ENCODE measurements at regions not wholly inside any gene's neighbourhood (a gene's known extent, or its start where the extent isn't known, plus 50 kb on each side); places are given as distances from the start of the nearest gene placed in this dataset.

- TF ChIP-seq CTCF (IDR thresholded peaks at IDR 0.05; ENCODE audit: borderline replicate concordance), result no peak
- intact Hi-C loops (cut with micrococcal nuclease), result loop anchor here (10.0 kb wide), 1 partner anchor 322 kb away; no protein-coding TSS in a partner anchor
- Histone ChIP-seq H3K27me3 (ENCODE audit: low read depth) (no peaks in the 10 kb centered on the region), H3K4me3 (no peak overlapping the region), H3K27ac (replicated peaks) (no peak overlapping the region), H3K36me3 (no peaks in the 10 kb centered on the region), H3K9me3 (replicated peaks) (no peaks in the 10 kb centered on the region), H3K4me1 (peaks cover 53% of the 10 kb centered on the region)
- no peak for DNase-seq
These were observed 144.4 kb upstream of the ARHGAP5 start for GRCh38 chr14:31932675-31933074.

GRCh38 chr14:31933716-31934115 is 143.4 kb upstream of the ARHGAP5 start:
- Histone ChIP-seq H3K36me3 (no peaks in the 10 kb centered on the region), H3K9me3 (replicated peaks) (no peaks in the 10 kb centered on the region), H3K27me3 (ENCODE audit: low read depth) (no peaks in the 10 kb centered on the region), H3K27ac (replicated peaks) (no peak overlapping the region), H3K4me3 (no peak overlapping the region), H3K4me1 (peaks cover 47% of the 10 kb centered on the region)
- intact Hi-C loops (cut with micrococcal nuclease), result loop anchor here (10.0 kb wide), 1 partner anchor 321 kb away; no protein-coding TSS in a partner anchor
- TF ChIP-seq CTCF (IDR thresholded peaks at IDR 0.05; ENCODE audit: borderline replicate concordance), result no peak
- DNase-seq, result no peak

GRCh38 chr14:31934767-31935266 is 142.3 kb upstream of the ARHGAP5 start:
- H3K27ac ChIP-seq (replicated peaks), result no peak overlapping the region
- no peak overlapping the region for H3K4me3 ChIP-seq
- intact Hi-C loops (cut with micrococcal nuclease), result loop anchor here (10.0 kb wide), 1 partner anchor 320 kb away; no protein-coding TSS in a partner anchor

GRCh38 chr14:31935391-31935790 is 141.7 kb upstream of the ARHGAP5 start:
- no peaks in the 10 kb centered on the region for H3K27me3 ChIP-seq (ENCODE audit: low read depth)
- no peak for DNase-seq
- H3K9me3 ChIP-seq (replicated peaks), result no peaks in the 10 kb centered on the region
- no peak for TF ChIP-seq CTCF (IDR thresholded peaks at IDR 0.05; ENCODE audit: borderline replicate concordance)
- H3K4me1 ChIP-seq, result peaks cover 37% of the 10 kb centered on the region
- no peaks in the 10 kb centered on the region for H3K36me3 ChIP-seq
- no peak overlapping the region for H3K4me3 ChIP-seq
- no peak overlapping the region for H3K27ac ChIP-seq (replicated peaks)
- intact Hi-C loops (cut with micrococcal nuclease), result loop anchor here (10.0 kb wide), 1 partner anchor 319 kb away; no protein-coding TSS in a partner anchor

More at GRCh38 chr14:31934767-31935266, 142.3 kb upstream of the ARHGAP5 start:
- no peaks in the 10 kb centered on the region for H3K9me3 ChIP-seq (replicated peaks)
- peak; percentile 73 for TF ChIP-seq CTCF (IDR thresholded peaks at IDR 0.05; ENCODE audit: borderline replicate concordance)
- peaks cover 37% of the 10 kb centered on the region for H3K4me1 ChIP-seq
- H3K36me3 ChIP-seq, result no peaks in the 10 kb centered on the region
- peak; percentile 26 for DNase-seq
- no peaks in the 10 kb centered on the region for H3K27me3 ChIP-seq (ENCODE audit: low read depth)

- Histone ChIP-seq H3K27me3 (ENCODE audit: low read depth) (no peaks in the 10 kb centered on the region), H3K27ac (replicated peaks) (no peak overlapping the region), H3K4me3 (no peak overlapping the region), H3K9me3 (replicated peaks) (no peaks in the 10 kb centered on the region), H3K36me3 (no peaks in the 10 kb centered on the region), H3K4me1 (peaks cover 32% of the 10 kb centered on the region)
- no peak for DNase-seq
- intact Hi-C loops (cut with micrococcal nuclease), result loop anchor here (10.0 kb wide), 1 partner anchor 319 kb away; no protein-coding TSS in a partner anchor
- TF ChIP-seq CTCF (IDR thresholded peaks at IDR 0.05; ENCODE audit: borderline replicate concordance), result no peak
These were observed 141.0 kb upstream of the ARHGAP5 start for GRCh38 chr14:31936115-31936514.

Measured in left ventricle myocardium inferior (tissue), 1 donor.